ENCODE measurements at regions not wholly inside any gene's neighbourhood (a gene's known extent, or its start where the extent isn't known, plus 50 kb on each side); places are given as distances from the start of the nearest gene placed in this dataset.
"Not testable (repeated sequence)": the region's sequence is repeated elsewhere in the genome, so short reads cannot be mapped to it uniquely, and the experiment has no call there.

DNA sequence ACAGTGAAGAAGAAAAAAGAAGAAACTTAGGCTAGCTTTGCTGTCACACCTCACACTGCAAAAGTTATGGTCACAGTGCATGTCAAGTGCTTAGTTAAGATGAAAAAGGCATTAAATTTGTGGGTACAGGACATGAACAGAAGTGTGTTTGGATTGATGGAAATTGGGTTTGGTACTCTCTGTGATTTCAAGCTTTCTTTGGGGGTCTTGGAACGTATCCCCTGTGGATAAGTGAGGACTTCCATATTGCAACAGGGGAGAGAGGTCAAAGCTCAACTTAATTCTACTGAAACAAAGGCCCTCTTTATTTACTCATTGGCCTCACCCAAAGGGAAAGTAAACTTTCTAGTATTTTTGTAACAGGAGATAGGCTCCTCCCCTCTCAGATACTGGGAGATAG lies 138.3 kb upstream of the FUT9 start:
- H3K4me3 ChIP-seq (ENCODE audit: low read depth, low read length), result no peak overlapping the region
- no peak for DNase-seq (ENCODE audit: low read depth)
- TF ChIP-seq, protein P1, sequence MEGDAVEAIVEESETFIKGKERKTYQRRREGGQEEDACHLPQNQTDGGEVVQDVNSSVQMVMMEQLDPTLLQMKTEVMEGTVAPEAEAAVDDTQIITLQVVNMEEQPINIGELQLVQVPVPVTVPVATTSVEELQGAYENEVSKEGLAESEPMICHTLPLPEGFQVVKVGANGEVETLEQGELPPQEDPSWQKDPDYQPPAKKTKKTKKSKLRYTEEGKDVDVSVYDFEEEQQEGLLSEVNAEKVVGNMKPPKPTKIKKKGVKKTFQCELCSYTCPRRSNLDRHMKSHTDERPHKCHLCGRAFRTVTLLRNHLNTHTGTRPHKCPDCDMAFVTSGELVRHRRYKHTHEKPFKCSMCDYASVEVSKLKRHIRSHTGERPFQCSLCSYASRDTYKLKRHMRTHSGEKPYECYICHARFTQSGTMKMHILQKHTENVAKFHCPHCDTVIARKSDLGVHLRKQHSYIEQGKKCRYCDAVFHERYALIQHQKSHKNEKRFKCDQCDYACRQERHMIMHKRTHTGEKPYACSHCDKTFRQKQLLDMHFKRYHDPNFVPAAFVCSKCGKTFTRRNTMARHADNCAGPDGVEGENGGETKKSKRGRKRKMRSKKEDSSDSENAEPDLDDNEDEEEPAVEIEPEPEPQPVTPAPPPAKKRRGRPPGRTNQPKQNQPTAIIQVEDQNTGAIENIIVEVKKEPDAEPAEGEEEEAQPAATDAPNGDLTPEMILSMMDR (conservative IDR thresholded peaks at IDR 0.05; ENCODE audit: low read depth, low read length), result no peak

DNA sequence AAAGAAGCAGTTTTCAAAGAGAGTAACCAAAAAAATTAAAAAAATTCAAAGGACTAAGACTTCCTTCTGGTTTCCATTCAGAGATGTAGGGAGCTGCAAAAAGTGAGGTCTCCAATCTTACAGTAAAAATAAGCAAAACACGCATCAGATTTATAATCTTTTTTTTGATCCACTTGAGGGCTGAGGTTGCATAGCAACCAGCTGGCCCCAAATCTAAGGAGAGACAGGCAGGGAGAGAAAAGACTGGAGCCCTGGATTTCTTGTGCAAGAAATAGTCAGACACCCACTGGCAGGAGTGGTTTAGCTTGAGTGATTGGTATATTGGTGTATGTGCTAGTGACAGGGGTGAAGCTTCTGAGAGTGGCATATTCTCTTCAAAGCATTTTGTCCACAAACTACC lies 135.9 kb upstream of the FUT9 start:
- no peak for DNase-seq (ENCODE audit: low read depth)
- TF ChIP-seq, protein P1 (conservative IDR thresholded peaks at IDR 0.05; ENCODE audit: low read depth, low read length), result no peak

DNA sequence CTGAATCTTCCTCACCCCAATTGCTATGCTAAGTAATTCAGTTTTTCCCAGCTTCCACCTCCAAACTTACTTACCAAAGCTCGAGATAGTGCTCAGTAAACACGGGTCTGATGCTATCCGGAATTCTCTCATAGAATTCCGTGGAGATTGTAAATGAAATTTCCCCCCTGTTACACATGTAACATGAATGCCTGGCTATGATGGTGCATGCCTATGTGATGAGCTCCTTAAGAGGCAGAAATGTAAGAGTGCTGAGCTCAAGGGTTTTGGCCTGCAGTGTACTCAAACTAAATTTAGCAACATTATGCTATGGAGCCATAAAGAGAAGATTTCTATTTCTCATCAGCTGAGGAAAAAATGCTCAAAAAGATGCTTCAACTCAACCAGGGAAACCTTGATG lies 133.4 kb upstream of the FUT9 start:
- TF ChIP-seq, protein P1 (conservative IDR thresholded peaks at IDR 0.05; ENCODE audit: low read depth, low read length), result no peak
- no peak for DNase-seq (ENCODE audit: low read depth)
- H3K4me3 ChIP-seq (ENCODE audit: low read depth, low read length), result no peak overlapping the region

More for the DNA sequence above, 135.9 kb upstream of the FUT9 start:
- H3K4me3 ChIP-seq (ENCODE audit: low read depth, low read length), result no peak overlapping the region

DNA sequence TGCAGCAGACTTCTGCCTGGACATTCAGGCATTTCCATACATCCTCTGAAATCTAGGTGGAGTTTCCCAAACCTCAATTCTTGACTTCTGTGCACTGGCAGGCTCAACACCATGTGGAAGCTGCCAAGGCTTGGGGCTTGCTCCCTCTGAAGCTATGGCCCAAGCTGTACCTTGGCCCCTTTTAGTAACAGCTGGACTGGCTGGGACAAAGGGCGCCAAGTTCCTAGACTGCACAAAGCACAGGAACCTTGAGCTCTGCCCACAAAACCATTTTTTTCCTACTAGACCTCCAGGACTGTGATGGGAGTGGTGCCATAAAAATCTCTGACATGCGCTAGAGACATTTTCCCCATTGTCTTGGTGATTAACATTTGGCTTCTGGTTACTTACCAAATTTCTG lies 127.1 kb upstream of the FUT9 start:
- DNase-seq (ENCODE audit: low read depth), result not testable (repeated sequence)

DNA sequence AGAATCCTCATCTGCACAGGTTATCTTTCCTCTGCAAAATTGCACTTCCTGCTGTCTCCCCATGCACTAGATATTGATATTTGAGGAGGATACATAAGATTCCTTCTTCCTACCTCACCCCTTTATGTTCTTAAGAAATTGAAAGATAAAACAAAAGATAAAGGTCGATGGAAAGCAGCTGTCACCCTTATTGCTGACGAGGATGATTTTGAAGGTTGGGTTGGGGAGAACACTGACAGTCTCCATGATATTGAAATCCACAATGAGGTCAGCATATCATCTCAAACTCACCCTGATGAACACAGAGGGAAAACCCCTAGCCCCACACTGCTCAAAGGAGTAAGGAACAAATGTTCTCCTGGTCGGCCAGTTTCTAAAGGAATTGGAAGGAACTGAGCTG lies 110.6 kb upstream of the FUT9 start:
- DNase-seq (ENCODE audit: low read depth), result no peak
- TF ChIP-seq, protein P1 (conservative IDR thresholded peaks at IDR 0.05; ENCODE audit: low read depth, low read length), result no peak
- no peak overlapping the region for H3K4me3 ChIP-seq (ENCODE audit: low read depth, low read length)

More for the DNA sequence above, 127.1 kb upstream of the FUT9 start:
- H3K4me3 ChIP-seq (ENCODE audit: low read depth, low read length), result not testable (repeated sequence)

DNA sequence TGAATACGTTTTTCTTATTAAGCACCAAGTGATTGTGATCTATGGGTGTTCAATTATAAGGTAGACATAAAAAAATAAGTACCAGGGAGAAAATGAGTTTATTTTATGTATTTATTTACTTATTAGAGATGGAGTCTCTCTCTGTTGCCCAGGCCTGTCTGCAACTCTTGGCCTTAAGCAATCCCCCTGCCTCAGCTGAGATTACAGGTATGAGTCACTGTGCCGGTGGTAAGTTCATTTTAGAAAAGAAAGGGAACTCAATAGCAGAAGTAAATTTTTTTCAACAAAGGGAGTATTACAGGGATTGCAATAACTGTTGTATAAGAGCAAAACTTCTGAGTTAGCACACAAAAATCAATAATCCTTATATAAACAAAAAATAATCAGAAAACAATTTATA lies 98.7 kb upstream of the FUT9 start:
- TF ChIP-seq, protein P1 (conservative IDR thresholded peaks at IDR 0.05; ENCODE audit: low read depth, low read length), result no peak
- no peak for DNase-seq (ENCODE audit: low read depth)
- H3K4me3 ChIP-seq (ENCODE audit: low read depth, low read length), result no peak overlapping the region

DNA sequence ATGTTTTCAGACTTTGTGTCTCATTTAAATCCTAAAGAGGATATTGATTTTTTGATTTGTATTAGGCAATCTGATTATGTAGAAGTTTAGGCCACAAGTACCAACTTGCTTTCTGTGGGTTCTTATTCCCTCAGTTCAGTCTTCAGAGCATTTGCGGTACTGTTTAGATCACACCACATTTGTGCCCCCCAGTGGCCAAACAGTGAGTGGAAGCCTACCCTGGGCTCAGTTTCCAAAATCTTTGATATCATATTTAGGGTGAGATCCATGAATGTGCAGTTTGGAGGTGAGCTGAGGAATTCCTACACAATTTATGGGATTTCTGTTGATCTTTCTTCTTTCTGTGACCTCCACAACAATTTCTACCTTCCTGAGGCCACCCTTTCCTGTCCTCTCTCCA lies 92.3 kb upstream of the FUT9 start:
- TF ChIP-seq, protein P1 (conservative IDR thresholded peaks at IDR 0.05; ENCODE audit: low read depth, low read length), result peak; percentile 50
- no peak for DNase-seq (ENCODE audit: low read depth)
- no peak overlapping the region for H3K4me3 ChIP-seq (ENCODE audit: low read depth, low read length)

DNA sequence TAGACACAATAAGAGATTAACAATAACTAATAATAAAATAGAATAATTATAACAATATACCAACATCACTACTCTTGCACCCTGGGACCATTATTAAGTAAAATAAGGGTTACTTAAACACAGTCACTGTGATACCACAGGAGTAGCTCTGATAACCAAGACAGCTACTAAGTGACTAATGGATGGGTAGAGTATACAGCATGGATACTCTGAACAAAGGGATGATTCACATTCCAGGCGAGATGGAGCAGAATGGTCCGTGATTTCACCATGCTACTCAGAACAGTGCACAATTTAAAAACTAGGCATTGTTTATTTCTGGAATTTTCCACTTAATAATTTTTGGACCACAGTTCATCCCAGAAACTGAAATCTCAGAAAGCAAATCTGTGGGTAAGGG lies 80.0 kb upstream of the FUT9 start:
- no peak overlapping the region for H3K4me3 ChIP-seq (ENCODE audit: low read depth, low read length)
- TF ChIP-seq, protein P1 (conservative IDR thresholded peaks at IDR 0.05; ENCODE audit: low read depth, low read length), result no peak
- DNase-seq (ENCODE audit: low read depth), result no peak
